HG03139 (cell line): ENCODE measurements at regions not wholly inside any gene's neighbourhood (a gene's known extent, or its start where the extent isn't known, plus 50 kb on each side); places are given as distances from the start of the nearest gene placed in this dataset.

Experiments used
- ATAC-seq: cut with Tn5 transposase; IDR thresholded peaks from one replicate; pipeline ENCODE4 v1.9.1; 2021; ENCODE audit not compliant: unreplicated experiment

GRCh38 chr18:78725426-78725825 is 254.2 kb upstream of the SALL3 start:
- ATAC-seq = no peak

GRCh38 chr18:78726326-78727056 is 253.1 kb upstream of the SALL3 start:
- no peak for ATAC-seq

GRCh38 chr18:78727057-78727739 is 252.4 kb upstream of the SALL3 start:
- no peak for ATAC-seq

GRCh38 chr18:78727877-78728783 is 251.5 kb upstream of the SALL3 start:
- no peak for ATAC-seq

- ATAC-seq = no peak
Observed at GRCh38 chr18:78728784-78729467, 250.7 kb upstream of the SALL3 start.

GRCh38 chr18:78730546-78730945 is 249.1 kb upstream of the SALL3 start:
- no peak for ATAC-seq

- no peak for ATAC-seq
Observed at GRCh38 chr18:78731016-78731397, 248.6 kb upstream of the SALL3 start.

- ATAC-seq = no peak
Observed at GRCh38 chr18:78731398-78732032, 248.1 kb upstream of the SALL3 start.

GRCh38 chr18:78732273-78733210 is 247.1 kb upstream of the SALL3 start:
- ATAC-seq = no peak

- ATAC-seq = no peak
Observed at GRCh38 chr18:78733762-78734613, 245.6 kb upstream of the SALL3 start.

- ATAC-seq = no peak
Observed at GRCh38 chr18:78734614-78734945, 245.0 kb upstream of the SALL3 start.

- ATAC-seq = no peak
Observed at GRCh38 chr18:78735131-78736014, 244.2 kb upstream of the SALL3 start.

GRCh38 chr18:78736015-78736690 is 243.5 kb upstream of the SALL3 start:
- no peak for ATAC-seq

GRCh38 chr18:78737006-78737915 is 242.4 kb upstream of the SALL3 start:
- ATAC-seq = no peak

- ATAC-seq = no peak
Observed at GRCh38 chr18:78738076-78738690, 241.4 kb upstream of the SALL3 start.

- ATAC-seq = no peak
Observed at GRCh38 chr18:78739115-78739514, 240.5 kb upstream of the SALL3 start.
